Thymus (tissue), 11 donors: ENCODE measurements at regions not wholly inside any gene's neighbourhood (a gene's known extent, or its start where the extent isn't known, plus 50 kb on each side); places are given as distances from the start of the nearest gene placed in this dataset.

ENCODE experiments used
- DNase-seq, 9 donors: peaks; one replicate each; pipeline ENCODE4 v3.0.0-alpha.2; 2013; ENCODE audit warnings: low spot score in 9 of 9, low read depth in 6 of 9, missing footprints in 1 of 9
- H3K27ac ChIP-seq, 2 donors: one replicate each; pipeline ENCODE4 v1.5.1; 2013; ENCODE audit warnings: control low read depth in 1 of 2, low read depth in 1 of 2, low read length in 1 of 2, mild to moderate bottlenecking in 1 of 2, moderate library complexity in 1 of 2
- H3K27me3 ChIP-seq, 2 donors: one replicate each; pipeline ENCODE4 v1.5.1; 2013; ENCODE audit warnings: low read length in 1 of 2; ENCODE audit not compliant: control insufficient read depth in 2 of 2, insufficient read depth in 1 of 2
- H3K36me3 ChIP-seq, 2 donors: one replicate each; pipeline ENCODE4 v1.5.1; 2013; ENCODE audit warnings: low read length in 1 of 2, mild to moderate bottlenecking in 1 of 2, moderate library complexity in 1 of 2; ENCODE audit not compliant: control insufficient read depth in 2 of 2, insufficient read depth in 2 of 2
- H3K4me1 ChIP-seq, 2 donors: one replicate each; pipeline ENCODE4 v1.5.1; 2013; ENCODE audit warnings: low read length in 2 of 2; ENCODE audit not compliant: control insufficient read depth in 2 of 2, insufficient read depth in 2 of 2
- H3K4me3 ChIP-seq, 2 donors: one replicate each; pipeline ENCODE4 v1.5.1; 2013; ENCODE audit warnings: low read length in 2 of 2, control low read depth in 1 of 2, mild to moderate bottlenecking in 1 of 2
- H3K9me3 ChIP-seq, 2 donors: one replicate each; pipeline ENCODE4 v1.5.1; 2013; ENCODE audit warnings: low read length in 1 of 2, mild to moderate bottlenecking in 1 of 2; ENCODE audit not compliant: control insufficient read depth in 2 of 2, insufficient read depth in 1 of 2
- WGBS: extraction: QIAGEN DNeasy Blood & Tissue Kit; methylation state at CpG from one replicate; pipeline ENCODE4 v1.1.7; 2013; 5-methylcytosine and 5-hydroxymethylcytosine counted together
- donor health status: healthy.

DNA sequence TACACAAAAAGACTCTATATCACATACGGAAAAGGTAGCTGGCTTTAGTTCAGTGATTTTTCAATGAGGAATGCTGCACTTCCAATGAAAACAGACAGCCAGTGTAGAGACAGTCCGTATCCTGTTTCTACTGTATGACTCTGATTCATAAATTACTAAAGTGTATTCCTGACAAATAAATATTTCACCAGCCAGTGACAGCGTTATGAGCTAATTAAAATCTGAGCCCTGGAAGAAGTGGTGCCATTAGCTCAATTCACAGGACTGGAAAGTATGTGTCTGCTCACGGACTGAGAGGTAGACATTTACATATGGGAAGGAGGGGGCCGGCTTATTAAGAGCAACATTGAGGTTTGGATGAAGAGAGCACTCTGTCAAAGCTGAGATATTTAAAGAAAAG lies 207.9 kb upstream of the RBFOX1 start:
- Histone ChIP-seq H3K9me3 (no peaks in the 10 kb centered on the region), H3K27ac (no peak overlapping the region), H3K36me3 (no peaks in the 10 kb centered on the region), H3K4me1 (no peaks in the 10 kb centered on the region), H3K27me3 (no peaks in the 10 kb centered on the region), H3K4me3 (no peak overlapping the region)
- no peak for DNase-seq
- WGBS, result 65% methylated on average over 5 of the region's 5 CpGs

DNA sequence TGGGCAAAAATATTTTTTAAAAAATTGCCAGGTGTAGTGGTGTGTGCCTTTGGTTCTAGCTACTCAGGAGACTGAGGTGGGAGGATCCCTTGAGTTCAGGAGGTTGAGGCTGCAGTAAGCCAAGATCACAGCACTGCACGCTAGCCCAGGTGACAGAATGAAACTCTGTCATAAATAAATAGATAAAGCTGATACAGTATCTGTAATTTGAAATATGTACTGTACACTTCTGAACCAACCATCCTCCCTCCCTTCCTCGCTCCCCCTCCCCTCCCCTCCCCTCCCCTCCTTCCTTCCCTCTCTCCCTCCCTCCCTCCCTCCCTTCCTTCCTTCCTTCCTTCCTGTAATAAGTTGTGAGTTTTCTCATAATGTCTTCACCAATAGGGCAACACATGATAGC lies 208.4 kb upstream of the RBFOX1 start:
- Histone ChIP-seq H3K36me3 (no peaks in the 10 kb centered on the region), H3K9me3 (no peaks in the 10 kb centered on the region), H3K27ac (no peak overlapping the region), H3K4me1 (no peaks in the 10 kb centered on the region), H3K4me3 (no peak overlapping the region), H3K27me3 (no peaks in the 10 kb centered on the region)
- DNase-seq, result no peak
- WGBS, result 77% methylated on average over 2 of the region's 2 CpGs

DNA sequence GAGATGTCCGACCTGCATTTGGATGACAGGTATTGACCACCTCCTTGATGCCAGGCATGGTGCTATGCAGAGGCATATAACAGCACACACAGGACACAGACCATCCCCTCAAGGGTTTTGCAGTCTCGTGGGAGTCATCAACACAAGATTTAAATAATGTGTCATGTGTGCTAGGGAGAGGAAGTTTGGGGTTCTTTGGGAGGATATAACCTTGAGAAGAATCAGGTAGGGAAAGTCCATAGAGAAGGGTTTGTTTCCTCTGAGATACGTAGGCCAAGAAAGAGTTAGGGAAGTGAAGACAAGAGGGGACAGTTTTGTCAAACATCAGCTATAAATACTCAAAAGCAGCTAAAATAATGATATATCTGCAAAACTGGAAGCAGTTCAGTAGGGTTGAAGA lies 215.9 kb upstream of the RBFOX1 start:
- Histone ChIP-seq H3K27me3 (no peaks in the 10 kb centered on the region), H3K9me3 (no peaks in the 10 kb centered on the region), H3K4me1 (no peaks in the 10 kb centered on the region), H3K36me3 (no peaks in the 10 kb centered on the region), H3K27ac (no peak overlapping the region), H3K4me3 (no peak overlapping the region)
- DNase-seq, result no peak
- WGBS, result 65% methylated on average over 3 of the region's 3 CpGs

DNA sequence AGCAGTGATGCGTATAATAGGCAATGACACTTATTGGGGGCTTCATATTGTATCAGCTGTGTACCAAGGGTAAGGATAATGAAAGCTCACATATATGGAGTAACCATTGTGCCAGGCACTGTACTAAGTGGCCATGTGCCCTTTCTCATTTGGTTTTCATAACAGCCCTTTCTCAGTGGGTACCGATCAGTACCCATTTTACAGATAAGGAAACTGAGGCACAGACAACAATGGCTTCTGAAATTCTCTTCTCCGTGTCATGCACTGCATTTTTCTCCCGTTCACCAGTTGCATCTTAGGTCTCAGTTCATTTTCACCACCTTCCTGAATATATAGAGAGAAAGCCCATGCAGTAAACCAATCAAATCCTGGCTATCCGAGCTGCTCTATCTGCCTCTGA lies 216.7 kb upstream of the RBFOX1 start:
- DNase-seq, result no peak
- no peaks in the 10 kb centered on the region for H3K27me3 ChIP-seq
- H3K4me3 ChIP-seq, result no peak overlapping the region
- no peaks in the 10 kb centered on the region for H3K36me3 ChIP-seq
- no peaks in the 10 kb centered on the region for H3K4me1 ChIP-seq
- 91% methylated on average over 5 of the region's 5 CpGs for WGBS
- H3K9me3 ChIP-seq, result no peaks in the 10 kb centered on the region
- H3K27ac ChIP-seq, result no peak overlapping the region

DNA sequence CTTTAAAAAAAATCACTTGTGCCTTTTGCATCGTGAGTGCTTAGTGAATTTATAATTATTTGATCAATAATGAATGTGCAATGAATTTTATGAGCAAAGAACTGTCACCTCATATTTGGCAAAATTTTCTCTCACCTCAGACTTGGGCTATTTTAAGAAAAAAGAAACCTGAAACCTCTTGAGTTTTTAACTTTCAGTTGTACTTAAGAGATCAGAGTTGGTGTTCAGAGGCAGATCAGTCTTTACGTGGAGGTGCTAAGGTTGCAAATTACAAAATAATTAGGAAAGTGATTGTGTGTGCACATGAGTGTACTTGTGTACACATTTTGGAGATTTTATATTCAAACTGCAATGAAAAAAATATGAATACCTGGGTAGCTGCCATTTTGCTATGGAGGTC lies 218.7 kb upstream of the RBFOX1 start:
- H3K36me3 ChIP-seq, result no peaks in the 10 kb centered on the region
- H3K9me3 ChIP-seq, result no peaks in the 10 kb centered on the region
- H3K27me3 ChIP-seq, result no peaks in the 10 kb centered on the region
- H3K4me3 ChIP-seq, result no peak overlapping the region
- no peak overlapping the region for H3K27ac ChIP-seq
- no peaks in the 10 kb centered on the region for H3K4me1 ChIP-seq
- WGBS, result 91% methylated on average over 2 of the region's 2 CpGs
- no peak for DNase-seq

DNA sequence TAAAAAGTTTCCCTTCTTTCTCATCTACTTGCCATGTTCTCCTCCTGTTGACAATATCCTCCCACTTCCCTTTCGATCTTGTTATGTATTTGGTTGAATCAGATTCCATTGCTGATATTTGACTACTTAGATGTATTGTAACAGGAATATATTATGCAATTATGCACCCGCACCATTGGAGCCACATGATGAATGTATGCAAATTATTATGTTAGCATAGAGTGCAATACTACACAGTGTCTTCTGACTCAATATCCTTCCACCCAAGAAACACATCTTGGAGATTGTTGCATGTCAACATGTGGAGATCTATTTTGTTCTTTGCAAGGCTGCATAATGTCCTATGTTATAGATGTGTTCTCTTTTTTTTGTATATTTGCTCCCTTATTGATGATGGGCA lies 219.2 kb upstream of the RBFOX1 start:
- H3K4me3 ChIP-seq, result no peak overlapping the region
- H3K36me3 ChIP-seq, result no peaks in the 10 kb centered on the region
- H3K27ac ChIP-seq, result no peak overlapping the region
- no peaks in the 10 kb centered on the region for H3K4me1 ChIP-seq
- H3K27me3 ChIP-seq, result no peaks in the 10 kb centered on the region
- WGBS, result 91% methylated on average over 2 of the region's 2 CpGs
- no peak for DNase-seq
- no peaks in the 10 kb centered on the region for H3K9me3 ChIP-seq

DNA sequence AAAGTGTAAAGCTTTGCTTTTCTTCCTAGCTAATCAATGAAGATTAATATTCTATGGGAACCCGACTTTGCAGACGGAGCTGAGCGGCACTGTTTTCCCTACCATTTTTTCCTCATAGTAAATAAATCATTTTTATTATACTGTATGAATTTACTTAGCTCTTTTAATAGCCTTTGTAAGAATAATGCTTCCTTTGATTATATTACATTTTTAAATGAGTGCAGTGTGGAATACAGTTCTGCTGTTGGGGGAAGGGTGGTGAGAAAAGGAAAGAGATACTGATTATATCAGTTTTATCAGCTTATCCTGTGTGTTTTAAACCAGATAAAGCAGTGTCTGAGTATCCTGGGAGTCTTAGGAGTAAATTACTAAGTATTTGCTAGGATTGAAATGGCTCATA lies 221.4 kb upstream of the RBFOX1 start:
- WGBS, result 83% methylated on average over 3 of the region's 3 CpGs
- H3K4me1 ChIP-seq, result no peaks in the 10 kb centered on the region
- H3K4me3 ChIP-seq, result no peak overlapping the region
- no peaks in the 10 kb centered on the region for H3K36me3 ChIP-seq
- no peaks in the 10 kb centered on the region for H3K9me3 ChIP-seq
- DNase-seq, result no peak
- H3K27ac ChIP-seq, result no peak overlapping the region
- H3K27me3 ChIP-seq, result no peaks in the 10 kb centered on the region

DNA sequence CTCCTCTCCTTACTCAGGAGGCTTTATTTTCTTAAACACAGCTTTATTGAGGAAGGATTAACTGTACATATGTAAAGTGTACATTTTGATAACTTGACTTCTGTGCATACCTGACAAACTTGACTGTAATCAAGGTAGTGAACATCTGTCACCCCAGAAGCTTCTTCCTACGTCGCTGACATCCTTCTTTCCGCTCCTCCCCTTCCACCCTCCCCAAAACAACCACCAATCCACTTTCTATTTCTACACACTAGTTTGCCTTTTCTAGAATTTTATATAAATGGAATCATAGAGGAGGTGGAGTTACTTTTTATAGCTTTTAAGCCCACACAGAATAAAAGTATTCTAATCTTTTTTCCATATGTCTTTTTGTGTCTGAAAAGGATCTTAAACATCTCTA lies 225.2 kb upstream of the RBFOX1 start:
- 84% methylated on average over 3 of the region's 3 CpGs for WGBS
- Histone ChIP-seq H3K27ac (no peak overlapping the region), H3K36me3 (no peaks in the 10 kb centered on the region), H3K4me1 (no peaks in the 10 kb centered on the region), H3K9me3 (no peaks in the 10 kb centered on the region), H3K4me3 (no peak overlapping the region), H3K27me3 (no peaks in the 10 kb centered on the region)
- no peak for DNase-seq

DNA sequence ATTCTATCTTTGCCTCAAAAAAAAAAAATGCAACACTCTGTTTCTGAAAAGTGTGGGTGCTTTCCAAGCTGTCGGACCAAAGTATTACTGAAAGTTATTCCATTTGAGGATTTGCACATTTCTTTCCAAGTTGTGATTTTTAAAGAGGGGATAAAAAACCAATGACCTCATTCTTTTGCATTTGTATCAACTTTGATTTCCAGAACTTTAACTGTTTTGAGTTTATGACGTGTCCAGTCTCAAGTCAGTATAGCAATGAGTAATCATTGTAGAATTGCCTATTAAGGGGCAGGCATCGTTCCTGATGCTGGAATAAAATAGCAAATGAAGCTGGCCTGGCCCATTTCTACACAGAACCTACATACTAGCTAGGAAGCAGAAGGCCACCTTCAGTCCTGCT lies 229.6 kb upstream of the RBFOX1 start:
- 86% methylated on average over 3 of the region's 3 CpGs for WGBS
- Histone ChIP-seq H3K4me1 (no peaks in the 10 kb centered on the region), H3K27me3 (no peaks in the 10 kb centered on the region), H3K9me3 (no peaks in the 10 kb centered on the region), H3K4me3 (no peak overlapping the region), H3K27ac (no peak overlapping the region), H3K36me3 (no peaks in the 10 kb centered on the region)
- DNase-seq, result no peak

DNA sequence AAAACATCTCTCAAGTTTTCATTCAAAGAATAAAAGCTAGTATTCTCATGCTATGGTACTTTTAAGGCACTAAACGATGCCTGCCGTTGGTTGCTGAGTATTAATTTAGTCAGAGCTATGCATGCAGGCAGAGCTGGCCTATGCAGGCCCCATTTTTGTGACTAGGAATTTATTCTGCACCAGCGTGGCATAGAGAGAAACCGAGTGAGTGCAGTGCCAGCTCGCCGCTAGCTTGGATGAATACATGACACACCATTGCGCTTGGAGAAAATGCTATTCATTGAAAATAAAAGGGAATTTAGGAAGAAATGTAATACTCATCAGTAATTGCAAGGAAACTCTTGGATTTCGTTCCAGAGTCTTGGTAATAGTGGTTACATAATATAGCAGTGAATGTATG lies 231.6 kb upstream of the RBFOX1 start:
- no peak overlapping the region for H3K27ac ChIP-seq
- no peak overlapping the region for H3K4me3 ChIP-seq
- H3K36me3 ChIP-seq, result no peaks in the 10 kb centered on the region
- no peak for DNase-seq
- H3K27me3 ChIP-seq, result no peaks in the 10 kb centered on the region
- WGBS, result 87% methylated on average over 8 of the region's 8 CpGs
- no peaks in the 10 kb centered on the region for H3K4me1 ChIP-seq
- H3K9me3 ChIP-seq, result no peaks in the 10 kb centered on the region
